ENCODE measurements at regions not wholly inside any gene's neighbourhood (a gene's known extent, or its start where the extent isn't known, plus 50 kb on each side); places are given as distances from the start of the nearest gene placed in this dataset.

DNA sequence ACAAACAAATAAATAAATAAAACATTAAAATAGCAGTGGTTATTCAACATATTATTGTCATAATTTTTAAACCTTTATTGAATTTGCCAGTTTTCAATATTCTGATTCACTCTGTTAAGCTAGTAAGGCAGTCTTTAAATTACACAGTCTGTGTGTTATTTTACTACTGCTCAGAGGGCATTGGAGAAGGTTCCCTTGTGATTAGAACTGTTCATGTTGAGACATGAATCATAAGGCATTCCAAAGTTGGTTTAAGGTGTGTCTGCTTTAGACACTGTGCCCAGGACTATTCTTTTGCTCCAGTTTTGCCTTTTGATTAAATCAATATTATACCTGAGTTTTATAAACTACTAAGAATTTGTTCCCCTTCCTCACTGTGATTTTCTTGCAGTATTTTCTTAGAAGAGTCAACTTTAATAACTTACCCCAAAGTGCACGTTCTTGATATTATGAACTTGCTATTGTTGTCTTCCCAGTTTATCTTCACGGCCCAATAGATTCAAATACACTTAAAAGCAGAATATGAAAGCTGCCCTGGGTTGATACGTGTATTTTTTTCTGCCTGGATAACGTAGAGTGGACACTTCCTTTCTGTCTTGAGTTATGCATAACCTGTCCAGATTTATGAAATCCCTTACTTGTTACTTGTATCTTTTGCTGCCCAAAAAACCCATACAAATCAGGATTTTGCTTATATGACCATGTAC lies 105.3 kb upstream of the BCAT1 start:
- CTCF ChIA-PET: no interaction called here
- intact Hi-C loops (cut with micrococcal nuclease; ENCODE audit: unreplicated experiment): no loop called here
- H3K4me1 Mint-ChIP-seq (ENCODE audit: low read depth, unreplicated experiment): no peaks in the 10 kb centered on the region
- H3K9me3 Mint-ChIP-seq (ENCODE audit: low read depth, unreplicated experiment): no peaks in the 10 kb centered on the region
- TF ChIP-seq CTCF (IDR thresholded peaks at IDR 0.05; ENCODE audit: unreplicated experiment): no peak
- H3K4me3 Mint-ChIP-seq (ENCODE audit: low read depth, unreplicated experiment): no peak overlapping the region
- BruUV-seq (replicated peaks): no TSS peak
- H3K27ac Mint-ChIP-seq (ENCODE audit: unreplicated experiment): no peak overlapping the region
- no peak for DNase-seq
- H3K36me3 Mint-ChIP-seq (ENCODE audit: insufficient read depth, unreplicated experiment): no peaks in the 10 kb centered on the region
- no peaks in the 10 kb centered on the region for H3K27me3 Mint-ChIP-seq (ENCODE audit: unreplicated experiment)

DNA sequence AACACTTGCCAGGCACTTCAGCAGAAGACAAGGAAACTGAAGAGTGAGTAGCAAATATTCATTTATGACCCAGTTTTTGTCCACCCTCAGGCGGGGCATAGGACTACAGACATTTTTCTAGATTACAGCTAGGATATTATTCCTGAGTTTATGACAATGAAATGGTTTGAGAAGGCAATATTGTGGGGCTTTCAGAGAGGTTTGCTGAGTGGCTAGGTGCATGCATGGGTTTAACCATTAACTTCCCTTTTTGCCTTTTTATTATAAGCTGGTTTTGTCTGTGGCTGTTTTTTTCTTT lies 104.0 kb upstream of the BCAT1 start:
- no peak for TF ChIP-seq CTCF (IDR thresholded peaks at IDR 0.05; ENCODE audit: unreplicated experiment)
- CTCF ChIA-PET: interaction anchor here (0.6 kb wide), 1 partner anchor 1932 kb away, joined by 5 read pairs; no protein-coding TSS in a partner anchor
- Mint-ChIP-seq H3K4me3 (ENCODE audit: low read depth, unreplicated experiment) (no peak overlapping the region), H3K36me3 (ENCODE audit: insufficient read depth, unreplicated experiment) (no peaks in the 10 kb centered on the region), H3K27me3 (ENCODE audit: unreplicated experiment) (no peaks in the 10 kb centered on the region), H3K27ac (ENCODE audit: unreplicated experiment) (no peak overlapping the region), H3K4me1 (ENCODE audit: low read depth, unreplicated experiment) (no peaks in the 10 kb centered on the region), H3K9me3 (ENCODE audit: low read depth, unreplicated experiment) (no peaks in the 10 kb centered on the region)
- no peak for DNase-seq
- BruUV-seq (replicated peaks): no TSS peak
- intact Hi-C loops (cut with micrococcal nuclease; ENCODE audit: unreplicated experiment): no loop called here

GRCh38 chr12:25052196-25052913 lies 103.5 kb upstream of the BCAT1 start:
- no peak overlapping the region for H3K27ac Mint-ChIP-seq (ENCODE audit: unreplicated experiment)
- no peak for TF ChIP-seq CTCF (IDR thresholded peaks at IDR 0.05; ENCODE audit: unreplicated experiment)
- no TSS peak for BruUV-seq (replicated peaks)
- intact Hi-C loops (cut with micrococcal nuclease; ENCODE audit: unreplicated experiment): no loop called here
- no peaks in the 10 kb centered on the region for H3K36me3 Mint-ChIP-seq (ENCODE audit: insufficient read depth, unreplicated experiment)
- no peaks in the 10 kb centered on the region for H3K27me3 Mint-ChIP-seq (ENCODE audit: unreplicated experiment)
- CTCF ChIA-PET: no interaction called here
- peaks cover 2% of the 10 kb centered on the region for H3K9me3 Mint-ChIP-seq (ENCODE audit: low read depth, unreplicated experiment)
- H3K4me1 Mint-ChIP-seq (ENCODE audit: low read depth, unreplicated experiment): no peaks in the 10 kb centered on the region
- no peak for DNase-seq
- no peak overlapping the region for H3K4me3 Mint-ChIP-seq (ENCODE audit: low read depth, unreplicated experiment)

- no TSS peak for BruUV-seq (replicated peaks)
- intact Hi-C loops (cut with micrococcal nuclease; ENCODE audit: unreplicated experiment): no loop called here
- no peak for TF ChIP-seq CTCF (IDR thresholded peaks at IDR 0.05; ENCODE audit: unreplicated experiment)
- Mint-ChIP-seq H3K9me3 (ENCODE audit: low read depth, unreplicated experiment) (peaks cover 4% of the 10 kb centered on the region), H3K27ac (ENCODE audit: unreplicated experiment) (no peak overlapping the region), H3K36me3 (ENCODE audit: insufficient read depth, unreplicated experiment) (no peaks in the 10 kb centered on the region), H3K4me3 (ENCODE audit: low read depth, unreplicated experiment) (no peak overlapping the region), H3K4me1 (ENCODE audit: low read depth, unreplicated experiment) (no peaks in the 10 kb centered on the region), H3K27me3 (ENCODE audit: unreplicated experiment) (no peaks in the 10 kb centered on the region)
- CTCF ChIA-PET: no interaction called here
- DNase-seq: no peak
Measured at GRCh38 chr12:25051656-25052195, 102.8 kb upstream of the BCAT1 start.

All from Calu3 (cell line).